Posterior vena cava (tissue), 2 donors: ENCODE measurements at regions not wholly inside any gene's neighbourhood (a gene's known extent, or its start where the extent isn't known, plus 50 kb on each side); places are given as distances from the start of the nearest gene placed in this dataset.
"Not testable (repeated sequence)": the region's sequence is repeated elsewhere in the genome, so short reads cannot be mapped to it uniquely, and the experiment has no call there.

Experiments used
- DNase-seq: peaks from one replicate; pipeline ENCODE4 v3.0.0-alpha.2; 2020; ENCODE audit warnings: low spot score
- intact Hi-C, 2 donors: fragments of 100-400 bp; cut with DNase I; formaldehyde crosslinking; loops; one replicate each; pipeline versions ENCODE4 v1.14.1 to v1.14.2; 2022 to 2023
- donor health status: DM: yes; HTN: yes; CAD: no.
- donor health status: DM: yes; HTN: yes; CAD: no.

DNA sequence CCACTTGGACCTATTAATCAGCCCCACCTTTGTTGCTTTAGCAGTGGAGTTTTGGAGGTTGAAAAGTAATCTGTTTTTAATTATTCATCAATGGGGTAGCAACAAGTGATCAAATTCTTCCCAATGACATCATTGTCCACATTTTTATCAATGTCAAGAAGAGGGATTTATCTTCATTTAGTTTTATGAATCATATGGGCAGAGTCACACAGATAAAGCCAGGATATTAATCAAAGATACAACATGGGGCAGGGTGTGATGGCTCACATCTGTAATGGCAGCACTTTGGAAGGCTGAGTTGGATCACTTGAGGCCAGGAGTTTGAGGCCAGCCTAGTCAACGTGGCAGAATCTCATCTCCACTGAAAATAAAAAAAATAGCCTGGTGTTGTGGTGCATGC, 388.4 kb upstream of the POM121L12 start:
- intact Hi-C loops: no loop called here
- no peak for DNase-seq

DNA sequence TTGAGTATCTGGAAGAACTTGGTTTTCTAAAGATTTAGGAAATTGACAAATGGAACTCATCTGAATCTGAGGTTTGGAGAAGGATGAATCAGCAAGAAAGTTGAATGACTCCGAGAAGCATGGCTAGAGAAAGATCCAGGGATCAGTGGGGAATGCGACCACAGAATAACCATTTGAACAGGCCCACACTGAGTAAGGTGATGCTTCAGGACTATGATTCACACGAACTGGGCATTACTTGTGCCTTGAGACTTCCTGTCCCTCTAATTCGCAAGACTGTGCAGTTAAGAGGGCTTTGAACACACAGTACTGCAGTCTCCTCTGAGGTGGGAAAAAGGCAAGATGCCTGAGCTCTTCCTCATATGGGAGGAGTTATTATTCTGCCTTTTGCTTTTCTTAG, 395.5 kb upstream of the POM121L12 start:
- no peak for DNase-seq
- intact Hi-C loops: no loop called here

DNA sequence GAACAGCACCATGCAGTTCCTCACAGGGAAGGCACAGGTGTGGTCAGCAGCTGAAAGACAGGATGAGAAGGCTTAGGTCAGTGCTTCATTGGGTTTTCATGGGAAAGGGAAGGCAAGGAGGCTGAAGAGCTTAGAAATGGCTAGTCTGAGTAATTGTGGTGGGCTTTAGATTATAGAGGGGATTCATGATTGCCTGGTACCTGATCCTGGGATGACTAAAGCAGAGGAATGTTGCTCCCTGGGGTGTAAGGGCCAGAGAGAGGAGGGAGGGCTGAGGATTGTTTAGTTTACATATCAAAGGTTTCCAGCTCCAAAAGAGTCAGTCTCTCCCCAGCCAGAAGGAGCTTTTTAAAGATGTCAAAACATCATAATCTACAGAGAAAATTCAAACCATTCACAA, 396.3 kb upstream of the POM121L12 start:
- no peak for DNase-seq
- intact Hi-C loops: no loop called here

DNA sequence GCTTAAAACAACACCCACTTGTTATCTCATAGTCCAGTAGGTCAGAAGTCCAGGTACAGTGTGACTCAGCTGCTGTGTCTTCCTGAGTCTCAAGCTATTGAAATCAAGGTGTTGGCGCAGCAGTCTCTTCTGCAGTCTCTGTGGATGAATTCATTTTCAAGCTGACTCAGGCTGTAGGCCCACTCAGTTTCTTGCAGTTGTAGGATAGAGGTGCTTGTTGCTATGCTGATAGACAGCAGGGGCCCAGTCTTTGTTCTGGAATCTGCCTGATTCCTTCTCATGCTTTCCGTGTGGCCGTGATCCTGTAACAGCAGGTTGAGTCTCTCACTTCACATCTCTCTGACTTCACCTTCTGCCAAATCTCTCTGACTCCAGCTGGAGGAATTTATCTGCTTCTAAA, 400.4 kb upstream of the POM121L12 start:
- intact Hi-C loops: no loop called here
- no peak for DNase-seq

DNA sequence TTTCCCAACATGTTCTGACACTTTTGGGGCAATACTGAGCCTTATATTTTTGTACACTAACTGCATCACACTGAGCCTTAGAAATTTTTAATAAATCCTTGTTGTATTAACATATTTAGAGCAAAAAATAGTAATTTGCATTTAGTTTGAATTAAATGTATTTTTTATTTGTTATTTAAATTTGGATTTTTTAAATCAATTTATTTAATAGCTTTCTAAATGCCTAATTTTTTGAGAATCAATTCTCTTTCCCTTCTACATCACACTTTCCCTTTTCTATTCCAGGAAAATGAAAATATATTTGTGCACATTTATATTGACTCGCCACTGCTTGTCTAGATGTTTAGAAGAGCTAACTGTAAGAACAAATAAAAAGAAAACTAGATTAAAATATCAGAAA, 414.6 kb upstream of the POM121L12 start:
- intact Hi-C loops: no loop called here
- no peak for DNase-seq

DNA sequence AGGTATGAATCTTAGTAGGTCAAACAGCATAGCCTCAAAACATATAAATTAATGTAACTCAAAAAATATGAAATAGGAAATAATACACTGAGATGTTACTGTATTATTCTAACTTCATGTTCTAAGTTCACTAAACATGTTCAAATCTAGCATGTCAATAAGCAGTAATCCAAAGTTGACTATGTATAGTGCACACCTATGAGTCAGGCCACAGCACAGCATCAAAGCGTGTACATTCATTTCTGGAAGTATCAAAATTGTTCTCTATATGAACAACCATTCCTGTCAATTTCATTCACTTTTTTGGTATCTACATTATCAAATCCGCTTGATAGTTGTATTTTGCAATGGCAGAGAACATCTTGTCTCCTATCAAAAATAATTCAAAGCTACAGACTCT, 418.9 kb upstream of the POM121L12 start:
- intact Hi-C loops: no loop called here
- DNase-seq: no peak

DNA sequence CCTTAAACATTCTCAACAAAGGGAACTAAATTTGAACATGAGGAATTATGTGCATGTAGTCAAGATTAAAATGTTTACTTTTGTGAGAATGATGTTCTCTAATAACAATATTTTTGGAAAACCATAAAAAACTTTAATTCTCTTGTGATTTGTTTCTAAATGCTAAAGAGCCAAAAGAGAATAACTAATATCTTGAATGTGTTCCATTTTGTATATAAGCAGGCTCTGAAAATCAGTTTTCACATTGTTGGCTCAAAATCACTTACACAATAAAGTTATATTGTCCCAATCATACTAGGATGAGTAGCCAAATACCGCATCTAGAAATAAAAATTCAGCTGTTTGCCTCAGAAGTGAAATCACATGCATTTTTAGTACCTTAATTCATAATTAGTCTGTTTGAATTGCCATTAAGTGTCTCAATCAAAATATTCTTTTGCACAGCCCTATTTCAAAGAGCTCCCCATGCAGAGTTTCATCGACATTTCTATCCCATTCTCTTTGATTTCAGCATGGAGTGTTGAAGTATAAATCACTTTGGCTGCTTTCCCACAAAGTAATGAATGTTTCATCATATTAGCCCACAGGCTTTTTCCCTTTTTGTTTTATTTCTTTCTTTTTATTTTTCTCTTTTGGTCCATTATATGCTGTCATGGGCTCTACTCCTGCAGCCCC, 420.3 kb upstream of the POM121L12 start:
- intact Hi-C loops: no loop called here
- DNase-seq: no peak

DNA sequence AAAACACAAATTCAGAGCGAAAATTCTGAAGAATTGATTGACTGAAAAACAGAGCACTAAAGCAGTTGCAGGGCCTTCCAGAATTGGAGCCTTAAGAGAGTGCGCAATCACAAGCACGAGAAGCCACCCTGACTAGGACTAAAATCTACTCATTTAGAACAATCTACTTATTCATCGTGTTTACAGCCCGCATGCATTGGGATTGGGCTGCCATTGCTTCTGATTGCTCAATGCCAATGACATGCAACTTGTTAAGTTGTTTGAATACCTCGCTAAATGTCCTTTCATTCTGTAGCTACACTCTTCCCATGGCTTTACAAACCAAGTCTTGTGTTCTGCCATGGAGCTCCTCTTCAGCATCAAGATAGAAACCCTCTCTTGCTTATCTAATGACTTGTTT, 425.9 kb upstream of the POM121L12 start:
- DNase-seq: no peak
- intact Hi-C loops: no loop called here

DNA sequence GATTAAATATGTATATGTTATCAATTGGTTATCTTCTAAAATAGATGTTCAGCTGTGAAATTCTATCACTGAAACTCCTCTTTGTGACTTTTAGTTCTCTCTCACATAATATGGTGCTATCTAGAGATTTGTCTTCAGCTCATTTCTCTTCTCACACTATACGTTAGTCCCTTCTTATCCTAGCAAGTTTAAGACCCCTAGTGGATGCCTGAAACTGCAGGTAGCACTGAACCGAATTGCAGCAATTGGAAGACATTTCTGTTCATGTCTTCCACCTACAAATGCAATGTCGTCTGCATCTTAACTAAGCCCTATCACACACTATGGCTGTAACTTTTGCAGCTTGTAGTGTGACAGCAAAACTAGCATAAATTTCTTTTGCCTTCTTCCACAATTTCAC, 442.7 kb upstream of the POM121L12 start:
- intact Hi-C loops: no loop called here
- no peak for DNase-seq

DNA sequence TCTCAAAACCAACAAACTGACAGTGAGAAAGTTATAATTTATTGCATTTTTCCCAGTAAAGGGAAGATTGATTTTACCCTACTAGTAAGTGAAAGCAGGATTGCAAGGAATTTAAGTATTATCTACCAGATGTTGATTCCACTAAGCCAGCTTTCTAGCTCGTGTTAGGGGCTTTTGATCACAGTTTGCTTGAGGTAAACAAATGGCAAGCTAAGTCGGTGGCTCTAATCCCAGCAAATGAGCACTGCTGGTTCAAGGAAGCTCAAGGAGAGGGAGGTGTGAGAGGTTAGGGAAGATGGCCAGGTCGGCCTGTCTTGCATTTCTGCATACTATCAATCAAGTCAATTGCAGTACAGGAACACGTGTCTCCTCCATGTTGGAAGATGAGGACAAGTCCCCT, 448.7 kb upstream of the POM121L12 start:
- intact Hi-C loops: no loop called here
- DNase-seq: no peak

DNA sequence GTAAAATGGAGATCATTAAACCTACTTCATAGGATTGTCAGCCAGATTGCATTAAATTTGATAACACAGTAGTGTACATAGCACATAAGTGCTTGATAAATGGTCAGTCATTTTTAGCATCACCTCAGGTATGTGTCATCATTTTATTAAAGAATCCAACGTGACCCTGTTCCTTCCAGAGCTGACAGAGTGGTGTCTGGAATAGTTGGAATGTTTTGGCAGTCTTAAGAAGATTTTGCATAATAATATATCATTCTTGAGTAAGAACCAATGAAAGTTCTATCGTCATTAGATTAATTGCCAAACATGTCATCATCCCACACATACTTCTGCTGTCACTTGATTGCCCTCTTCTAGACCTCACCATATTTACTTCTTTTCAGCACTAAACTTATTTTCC, 451.4 kb upstream of the POM121L12 start:
- intact Hi-C loops: no loop called here
- DNase-seq: no peak

DNA sequence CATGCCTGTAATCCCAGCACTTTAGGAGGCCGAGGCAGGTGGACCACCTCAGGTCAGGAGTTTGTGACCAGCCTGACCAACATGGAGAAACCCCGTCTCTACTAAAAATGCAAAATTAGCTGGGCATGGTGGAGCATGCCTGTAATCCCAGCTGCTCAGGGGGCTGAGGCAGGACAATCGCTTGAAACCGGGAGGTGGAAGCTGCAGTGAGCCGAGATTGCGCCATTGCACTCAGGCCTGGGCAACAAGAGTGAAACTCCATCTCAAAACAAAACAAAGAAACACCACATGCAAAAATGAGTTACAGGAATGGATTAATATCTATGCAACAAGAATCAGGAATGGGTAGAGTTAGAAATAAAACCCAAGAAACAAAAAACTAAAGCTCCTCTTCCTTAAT, 462.3 kb upstream of the POM121L12 start:
- intact Hi-C loops, DNase-seq: not testable (repeated sequence)

DNA sequence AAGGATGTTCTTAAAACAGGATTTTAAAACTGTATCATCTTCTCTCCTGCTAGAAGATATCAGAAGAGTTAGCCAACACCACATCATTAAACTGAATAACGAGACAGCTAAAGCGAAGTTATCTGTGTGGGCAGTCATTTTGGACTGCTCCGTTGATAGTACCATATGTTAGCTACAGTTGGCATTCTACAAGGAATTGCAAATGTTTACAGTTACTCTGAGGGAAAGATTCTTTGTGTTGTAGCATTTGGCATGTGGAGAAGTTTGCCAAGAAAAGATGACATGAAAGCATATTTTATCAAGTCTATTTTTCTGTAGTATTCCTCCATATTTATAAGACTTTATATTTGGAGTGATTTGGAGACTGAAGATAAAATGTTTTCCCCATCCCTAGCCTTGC, 464.4 kb upstream of the POM121L12 start:
- DNase-seq: no peak
- intact Hi-C loops: no loop called here

DNA sequence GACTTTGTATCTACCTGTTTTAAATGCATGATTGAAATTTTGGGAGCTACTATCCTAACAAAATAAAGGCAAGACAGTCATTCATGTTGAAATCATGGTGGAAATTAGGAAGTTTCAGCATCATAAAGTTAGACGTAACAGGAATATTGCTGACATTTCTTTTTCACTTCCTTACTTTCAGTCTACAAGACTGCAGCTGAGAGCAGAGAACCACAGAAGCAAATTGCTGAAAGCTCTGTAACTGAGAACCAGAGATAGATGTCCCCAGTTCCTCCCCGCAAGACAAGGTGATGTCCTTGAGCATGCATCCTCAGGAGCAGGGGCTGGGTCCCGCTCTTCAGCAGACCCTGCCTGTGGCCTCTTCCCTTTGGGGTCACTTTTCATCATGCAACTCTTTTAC, 466.3 kb upstream of the POM121L12 start:
- DNase-seq: no peak
- intact Hi-C loops: no loop called here

DNA sequence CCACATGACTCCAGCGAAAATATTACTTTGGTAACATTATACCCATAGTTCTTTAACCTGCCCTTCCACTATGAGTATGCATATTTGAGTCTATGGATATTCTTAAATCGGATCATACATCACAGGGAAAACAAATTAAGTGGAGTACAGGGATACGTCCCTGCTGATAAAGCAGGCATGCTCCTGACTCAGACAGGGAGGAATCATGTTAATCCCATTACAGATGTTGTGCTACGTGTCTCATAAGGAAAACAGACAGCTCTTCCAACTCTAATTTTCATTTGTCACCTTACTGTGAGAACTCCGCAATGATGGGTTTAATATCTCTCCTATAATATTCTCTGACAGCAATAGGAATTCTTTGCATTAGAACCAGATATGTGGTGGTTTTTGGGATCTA, 469.5 kb upstream of the POM121L12 start:
- DNase-seq: no peak
- intact Hi-C loops: no loop called here

DNA sequence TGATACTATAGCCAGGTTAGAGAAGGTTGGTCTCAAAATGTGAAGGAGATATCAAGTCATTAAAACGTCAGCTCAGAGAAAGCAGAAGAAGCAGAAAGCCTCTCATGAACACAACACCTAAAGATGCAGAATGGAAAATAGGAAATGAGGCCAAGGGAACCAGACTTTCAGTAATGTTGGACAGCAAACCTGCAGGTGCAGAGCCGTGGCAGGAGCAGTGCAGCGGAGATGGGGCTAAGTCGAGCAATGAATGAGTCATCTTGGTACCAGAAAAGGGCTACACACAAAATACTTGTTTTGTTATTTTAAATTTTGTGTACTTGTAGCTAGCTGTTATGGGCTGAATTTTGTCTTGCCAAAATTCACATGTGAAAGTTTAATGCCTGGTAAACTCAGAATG, 479.6 kb upstream of the POM121L12 start:
- DNase-seq: no peak
- intact Hi-C loops: no loop called here

DNA sequence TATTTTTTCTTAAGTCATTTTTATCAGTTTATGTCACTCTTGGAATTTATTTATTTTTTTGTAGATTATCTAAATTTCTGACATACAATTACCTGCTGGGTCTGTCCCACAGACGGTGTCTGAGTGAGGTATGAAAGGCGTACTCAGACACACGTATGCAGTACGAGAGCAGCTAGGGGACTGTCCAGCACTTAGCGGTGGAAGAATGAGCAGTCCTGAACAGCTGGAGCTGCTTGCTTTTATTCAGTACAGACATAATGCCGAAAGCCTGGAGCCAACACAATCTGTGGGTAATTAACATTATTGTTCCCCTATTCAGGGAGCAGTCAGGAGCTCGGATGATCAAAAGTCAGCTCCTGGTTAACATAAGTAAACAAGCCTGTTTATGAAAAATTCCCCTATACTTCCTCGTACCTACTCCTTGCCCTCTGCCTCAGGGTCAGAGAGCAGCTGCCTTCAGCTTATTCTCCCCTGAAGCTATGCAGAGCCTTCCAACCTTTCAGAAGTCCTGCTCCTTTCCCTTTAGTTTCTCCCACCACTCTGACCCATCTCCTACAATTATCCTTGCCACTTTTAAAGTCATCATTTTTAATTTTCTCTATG, 488.0 kb upstream of the POM121L12 start:
- intact Hi-C loops: no loop called here
- no peak for DNase-seq

DNA sequence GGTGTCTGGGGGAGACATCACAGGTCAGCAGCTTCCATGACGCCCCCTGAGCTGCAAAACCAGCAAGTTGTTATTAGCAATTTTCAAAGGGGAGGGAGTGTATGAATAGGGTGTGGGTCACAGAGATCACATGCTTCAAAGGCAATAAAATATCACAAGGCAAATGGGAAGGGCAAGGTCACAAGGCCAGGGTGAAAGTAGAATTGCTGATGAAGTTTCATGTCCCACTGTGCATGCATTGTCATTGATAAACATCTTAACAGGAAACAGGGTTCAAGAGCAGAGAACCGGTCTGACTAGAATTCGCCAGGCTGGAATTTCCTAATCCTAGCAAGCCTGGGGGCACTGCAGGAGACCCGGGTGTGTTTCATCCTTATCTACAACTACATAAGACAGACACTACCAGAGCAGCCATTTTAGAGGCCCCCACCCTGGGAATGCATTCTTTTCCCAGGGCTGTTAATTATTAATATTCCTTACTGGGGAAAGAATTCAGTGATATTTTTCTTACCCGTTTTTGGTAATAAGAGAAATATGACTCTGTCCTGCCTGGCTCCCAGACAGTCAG, 494.2 kb upstream of the POM121L12 start:
- not testable (repeated sequence) for DNase-seq

DNA sequence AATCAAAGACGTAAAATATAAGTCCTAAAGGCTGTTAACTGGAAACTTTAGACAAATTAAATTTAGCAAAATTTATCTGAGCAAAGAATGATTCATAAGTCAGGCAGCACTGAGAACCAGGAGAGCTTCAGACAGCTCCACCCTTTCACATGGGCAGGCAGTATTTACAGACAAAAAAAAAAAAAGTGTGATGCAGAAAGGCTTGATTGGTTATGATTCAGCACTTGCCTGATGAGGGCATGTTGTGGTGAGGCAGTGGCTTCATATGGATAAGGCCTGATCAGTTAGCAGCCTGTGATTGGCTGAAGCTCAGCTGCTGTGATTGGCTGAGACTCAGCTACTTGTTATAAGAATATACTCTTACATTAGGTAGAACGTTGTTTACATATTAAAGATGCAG, 495.4 kb upstream of the POM121L12 start:
- intact Hi-C loops: no loop called here
- no peak for DNase-seq

More for the DNA sequence above, 494.2 kb upstream of the POM121L12 start:
- intact Hi-C loops: not testable (repeated sequence)

DNA sequence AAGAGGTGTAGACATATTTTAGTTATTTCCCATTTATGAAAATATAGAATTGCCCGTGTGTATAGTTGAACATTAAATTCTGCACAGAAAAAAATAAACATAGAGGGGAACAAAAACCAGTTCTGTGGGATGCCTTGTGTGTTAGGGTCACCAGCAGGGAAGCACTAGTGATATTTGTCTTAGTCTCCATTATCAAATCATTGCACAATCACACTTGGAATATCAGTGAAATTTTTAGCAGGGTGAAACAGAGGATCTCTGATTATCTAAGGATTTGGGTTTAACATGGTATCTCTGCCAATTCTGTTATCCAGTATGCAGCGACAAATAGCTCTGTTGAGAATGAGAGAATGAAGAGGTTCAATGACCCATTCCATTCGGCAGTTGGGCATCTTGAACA, 496.0 kb upstream of the POM121L12 start:
- no peak for DNase-seq
- intact Hi-C loops: no loop called here

DNA sequence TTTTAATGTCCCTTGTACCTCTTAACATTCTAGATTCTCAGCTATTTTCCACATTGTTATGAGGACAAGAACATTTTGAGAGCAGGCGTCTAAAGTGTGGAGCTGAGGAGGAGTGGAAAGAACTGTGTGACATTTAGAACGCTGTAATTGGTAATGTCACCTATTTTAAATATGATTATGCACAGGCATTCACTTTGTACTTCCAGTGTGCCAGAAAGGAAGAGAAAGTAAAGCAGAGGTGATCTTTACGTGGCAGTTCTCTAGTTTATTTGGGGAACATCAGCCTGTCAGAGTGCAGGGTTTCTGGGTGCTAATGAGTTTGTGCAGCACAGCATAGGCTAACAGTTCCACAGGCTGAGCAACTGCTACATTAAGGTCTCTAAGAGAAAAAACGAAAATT, 498.4 kb upstream of the POM121L12 start:
- intact Hi-C loops: no loop called here

More for the DNA sequence above, 498.4 kb upstream of the POM121L12 start:
- DNase-seq: no peak
